ENCODE measurements at regions not wholly inside any gene's neighbourhood (a gene's known extent, or its start where the extent isn't known, plus 50 kb on each side); places are given as distances from the start of the nearest gene placed in this dataset.

DNA sequence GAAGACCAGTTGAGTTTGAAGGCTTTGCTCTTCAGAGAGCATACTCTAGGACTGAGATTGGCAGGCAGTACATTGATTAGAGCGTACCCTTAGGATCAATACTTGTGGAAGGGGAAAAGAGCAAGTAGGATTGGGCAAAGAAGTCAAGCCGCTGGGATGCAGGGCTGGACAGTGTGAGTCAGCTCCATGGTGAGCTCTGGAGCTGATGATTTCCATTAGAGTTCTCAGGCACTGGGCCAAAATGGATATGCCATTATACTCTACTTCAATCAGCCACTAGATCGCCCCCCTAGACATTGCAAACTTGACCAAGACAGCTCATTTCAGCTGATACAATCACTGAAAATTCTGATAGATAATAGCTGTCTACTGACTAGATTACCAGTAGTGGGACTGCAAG lies 432.7 kb upstream of the ALCAM start:
- TF ChIP-seq ATF3 (IDR thresholded peaks at IDR 0.05; ENCODE audit: borderline replicate concordance, extremely low read depth, low read depth, low read length) (no peak), YY1 (IDR thresholded peaks at IDR 0.05; ENCODE audit: low read depth, low read length) (no peak), POLR2A (IDR thresholded peaks at IDR 0.05; ENCODE audit: low read depth, low read length) (no peak), FOS (IDR thresholded peaks at IDR 0.05; ENCODE audit: borderline replicate concordance, extremely low read depth, insufficient read length) (no peak), BACH1 (IDR thresholded peaks at IDR 0.05; ENCODE audit: borderline replicate concordance) (no peak), CBX3 (IDR thresholded peaks at IDR 0.05; ENCODE audit: borderline replicate concordance, low read depth) (no peak), RELA (IDR thresholded peaks at IDR 0.05; ENCODE audit: borderline replicate concordance, partially characterized antibody) (no peak), RCOR1 (conservative IDR thresholded peaks at IDR 0.05; ENCODE audit: low read depth, low read length) (no peak), CREM (IDR thresholded peaks at IDR 0.05; ENCODE audit: low read depth) (no peak)
- TF ChIP-seq, protein P1, sequence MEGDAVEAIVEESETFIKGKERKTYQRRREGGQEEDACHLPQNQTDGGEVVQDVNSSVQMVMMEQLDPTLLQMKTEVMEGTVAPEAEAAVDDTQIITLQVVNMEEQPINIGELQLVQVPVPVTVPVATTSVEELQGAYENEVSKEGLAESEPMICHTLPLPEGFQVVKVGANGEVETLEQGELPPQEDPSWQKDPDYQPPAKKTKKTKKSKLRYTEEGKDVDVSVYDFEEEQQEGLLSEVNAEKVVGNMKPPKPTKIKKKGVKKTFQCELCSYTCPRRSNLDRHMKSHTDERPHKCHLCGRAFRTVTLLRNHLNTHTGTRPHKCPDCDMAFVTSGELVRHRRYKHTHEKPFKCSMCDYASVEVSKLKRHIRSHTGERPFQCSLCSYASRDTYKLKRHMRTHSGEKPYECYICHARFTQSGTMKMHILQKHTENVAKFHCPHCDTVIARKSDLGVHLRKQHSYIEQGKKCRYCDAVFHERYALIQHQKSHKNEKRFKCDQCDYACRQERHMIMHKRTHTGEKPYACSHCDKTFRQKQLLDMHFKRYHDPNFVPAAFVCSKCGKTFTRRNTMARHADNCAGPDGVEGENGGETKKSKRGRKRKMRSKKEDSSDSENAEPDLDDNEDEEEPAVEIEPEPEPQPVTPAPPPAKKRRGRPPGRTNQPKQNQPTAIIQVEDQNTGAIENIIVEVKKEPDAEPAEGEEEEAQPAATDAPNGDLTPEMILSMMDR (IDR thresholded peaks at IDR 0.05 in 2 of 3, conservative IDR thresholded peaks at IDR 0.05 in 1 of 3; ENCODE audit: control insufficient read depth in 2 of 3, extremely low read depth in 1 of 3, insufficient read depth in 1 of 3, low read depth in 3 of 3, low read length in 3 of 3) = no peak
- TF ChIP-seq, protein P2, sequence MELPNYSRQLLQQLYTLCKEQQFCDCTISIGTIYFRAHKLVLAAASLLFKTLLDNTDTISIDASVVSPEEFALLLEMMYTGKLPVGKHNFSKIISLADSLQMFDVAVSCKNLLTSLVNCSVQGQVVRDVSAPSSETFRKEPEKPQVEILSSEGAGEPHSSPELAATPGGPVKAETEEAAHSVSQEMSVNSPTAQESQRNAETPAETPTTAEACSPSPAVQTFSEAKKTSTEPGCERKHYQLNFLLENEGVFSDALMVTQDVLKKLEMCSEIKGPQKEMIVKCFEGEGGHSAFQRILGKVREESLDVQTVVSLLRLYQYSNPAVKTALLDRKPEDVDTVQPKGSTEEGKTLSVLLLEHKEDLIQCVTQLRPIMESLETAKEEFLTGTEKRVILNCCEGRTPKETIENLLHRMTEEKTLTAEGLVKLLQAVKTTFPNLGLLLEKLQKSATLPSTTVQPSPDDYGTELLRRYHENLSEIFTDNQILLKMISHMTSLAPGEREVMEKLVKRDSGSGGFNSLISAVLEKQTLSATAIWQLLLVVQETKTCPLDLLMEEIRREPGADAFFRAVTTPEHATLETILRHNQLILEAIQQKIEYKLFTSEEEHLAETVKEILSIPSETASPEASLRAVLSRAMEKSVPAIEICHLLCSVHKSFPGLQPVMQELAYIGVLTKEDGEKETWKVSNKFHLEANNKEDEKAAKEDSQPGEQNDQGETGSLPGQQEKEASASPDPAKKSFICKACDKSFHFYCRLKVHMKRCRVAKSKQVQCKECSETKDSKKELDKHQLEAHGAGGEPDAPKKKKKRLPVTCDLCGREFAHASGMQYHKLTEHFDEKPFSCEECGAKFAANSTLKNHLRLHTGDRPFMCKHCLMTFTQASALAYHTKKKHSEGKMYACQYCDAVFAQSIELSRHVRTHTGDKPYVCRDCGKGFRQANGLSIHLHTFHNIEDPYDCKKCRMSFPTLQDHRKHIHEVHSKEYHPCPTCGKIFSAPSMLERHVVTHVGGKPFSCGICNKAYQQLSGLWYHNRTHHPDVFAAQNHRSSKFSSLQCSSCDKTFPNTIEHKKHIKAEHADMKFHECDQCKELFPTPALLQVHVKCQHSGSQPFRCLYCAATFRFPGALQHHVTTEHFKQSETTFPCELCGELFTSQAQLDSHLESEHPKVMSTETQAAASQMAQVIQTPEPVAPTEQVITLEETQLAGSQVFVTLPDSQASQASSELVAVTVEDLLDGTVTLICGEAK (IDR thresholded peaks at IDR 0.05; ENCODE audit: borderline replicate concordance) = no peak
